BJ (cell line): ENCODE measurements at regions not wholly inside any gene's neighbourhood (a gene's known extent, or its start where the extent isn't known, plus 50 kb on each side); places are given as distances from the start of the nearest gene placed in this dataset.

Source experiments
- CTCF ChIA-PET: fragments of 350-600 bp; formaldehyde crosslinking; extraction: SDS; loops from one replicate; lab custom pipeline; 2021; ENCODE audit warnings: antibody characterized with exemption, inconsistent platforms; lab: Yijun Ruan, JAX
- POLR2A ChIA-PET: fragments of 300-600 bp; sonication (Branson Sonifier 250); formaldehyde crosslinking; extraction: SDS; loops from one replicate; lab custom pipeline; 2021; ENCODE audit warnings: antibody characterized with exemption; lab: Charles Lee
- DNase-seq: peaks from one replicate; pipeline ENCODE4 v3.0.0-alpha.2; 2011; ENCODE audit warnings: low read depth
- H3K27me3 ChIP-seq: 2 replicates; pipeline ENCODE4 v1.6.0; 2011; ENCODE audit warnings: low read length; ENCODE audit not compliant: control insufficient read depth, insufficient read depth
- H3K36me3 ChIP-seq: 2 replicates; pipeline ENCODE4 v1.5.1; 2011; ENCODE audit warnings: low read length; ENCODE audit not compliant: control insufficient read depth, insufficient read depth
- H3K4me3 ChIP-seq: 2 replicates; pipeline ENCODE4 v1.5.1; 2011; ENCODE audit warnings: low read depth, mild to moderate bottlenecking, control low read depth, low read length
- CTCF ChIP-seq: IDR thresholded peaks from 2 replicates; pipeline ENCODE4 v1.5.1; 2011; ENCODE audit warnings: low read depth, mild to moderate bottlenecking, control low read depth, inconsistent platforms, low read length, moderate library complexity; ENCODE audit not compliant: insufficient read depth

DNA sequence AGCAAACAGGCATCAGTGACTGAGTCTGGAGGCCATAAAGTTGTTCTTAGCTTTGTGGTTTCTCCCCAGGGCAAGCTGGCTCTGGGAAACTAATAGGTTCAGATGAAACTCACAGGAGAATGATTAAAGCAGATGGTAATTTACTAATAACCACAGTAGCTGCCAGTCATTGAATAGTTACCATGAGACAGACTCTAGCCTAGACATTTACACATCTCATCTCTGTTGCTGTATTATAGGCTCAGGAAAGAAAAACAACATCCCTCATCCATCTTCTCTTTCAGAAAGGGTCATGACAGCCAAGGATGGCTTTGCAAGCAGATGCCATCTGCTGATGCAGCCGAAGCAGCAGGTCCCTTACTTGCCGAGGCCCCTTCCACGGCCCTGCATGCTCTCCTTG, 314.0 kb upstream of the ID2 start:
- DNase-seq, result no peak
- H3K27me3 ChIP-seq, result no peaks in the 10 kb centered on the region
- no peak overlapping the region for H3K4me3 ChIP-seq
- ChIA-PET CTCF (interaction anchor here (0.7 to 1.2 kb wide), 2 partner anchors 12 to 16 kb away, joined by 3 read pairs; no protein-coding TSS in a partner anchor), POLR2A (no interaction called here)
- no peaks in the 10 kb centered on the region for H3K36me3 ChIP-seq
- no peak for TF ChIP-seq CTCF

- TF ChIP-seq CTCF, result no peak
- H3K4me3 ChIP-seq, result no peak overlapping the region
- ChIA-PET POLR2A (no interaction called here), CTCF (interaction anchor here (1.2 kb wide), 1 partner anchor 12 kb away, joined by 3 read pairs; no protein-coding TSS in a partner anchor)
- DNase-seq, result no peak
- H3K27me3 ChIP-seq, result no peaks in the 10 kb centered on the region
- no peaks in the 10 kb centered on the region for H3K36me3 ChIP-seq
Measured at GRCh38 chr2:8368463-8368862, 313.4 kb upstream of the ID2 start.

DNA sequence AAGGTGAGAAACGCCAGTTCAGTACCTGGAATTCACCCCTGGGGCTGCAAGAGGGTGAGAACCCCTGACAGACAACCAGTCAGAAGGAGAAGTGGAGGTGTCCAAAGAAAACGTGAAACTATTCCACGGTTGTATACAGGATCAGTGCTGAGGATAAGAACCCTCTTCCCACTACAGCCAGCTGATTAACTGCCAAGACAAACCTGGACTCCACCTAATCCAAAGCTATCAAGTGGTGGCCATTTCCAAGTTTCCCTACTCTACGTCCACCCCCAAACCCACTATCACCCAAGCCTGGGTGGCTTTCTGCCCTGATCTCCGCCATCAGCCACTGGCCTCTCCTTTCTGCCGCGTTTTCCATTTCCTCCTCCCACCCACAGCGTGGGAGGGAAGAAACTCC, 312.3 kb upstream of the ID2 start:
- ChIA-PET CTCF (no interaction called here), POLR2A (no interaction called here)
- Histone ChIP-seq H3K36me3 (no peaks in the 10 kb centered on the region), H3K27me3 (no peaks in the 10 kb centered on the region), H3K4me3 (no peak overlapping the region)
- TF ChIP-seq CTCF, result no peak
- DNase-seq, result no peak

DNA sequence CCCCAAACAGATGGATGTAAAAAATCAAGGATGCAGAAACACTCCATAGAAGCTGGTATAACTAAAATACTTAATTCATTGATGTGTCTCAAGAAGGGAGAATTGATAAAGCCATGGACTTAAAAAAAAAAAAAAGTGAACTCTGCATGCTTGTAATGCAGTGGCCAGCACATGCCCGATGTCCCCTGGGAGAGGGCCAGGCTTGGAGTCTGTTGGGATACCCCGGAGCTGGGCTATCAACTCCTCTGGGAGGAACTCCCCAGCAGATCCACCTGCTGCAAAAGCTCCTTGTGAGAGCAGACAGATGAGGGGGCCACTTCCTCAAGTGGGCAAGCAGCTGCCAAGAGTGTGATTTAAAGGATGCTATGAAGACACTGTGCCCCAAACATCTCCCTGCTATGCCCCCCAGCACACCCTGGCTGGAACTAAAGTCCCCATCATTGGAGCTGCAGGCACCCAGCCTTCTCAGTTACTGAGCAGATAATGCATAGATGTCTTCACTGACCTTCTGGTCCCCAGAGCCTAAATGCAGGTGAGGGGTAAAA, 311.5 kb upstream of the ID2 start:
- ChIA-PET POLR2A (no interaction called here), CTCF (no interaction called here)
- no peaks in the 10 kb centered on the region for H3K36me3 ChIP-seq
- no peak for DNase-seq
- no peak overlapping the region for H3K4me3 ChIP-seq
- no peaks in the 10 kb centered on the region for H3K27me3 ChIP-seq
- no peak for TF ChIP-seq CTCF

DNA sequence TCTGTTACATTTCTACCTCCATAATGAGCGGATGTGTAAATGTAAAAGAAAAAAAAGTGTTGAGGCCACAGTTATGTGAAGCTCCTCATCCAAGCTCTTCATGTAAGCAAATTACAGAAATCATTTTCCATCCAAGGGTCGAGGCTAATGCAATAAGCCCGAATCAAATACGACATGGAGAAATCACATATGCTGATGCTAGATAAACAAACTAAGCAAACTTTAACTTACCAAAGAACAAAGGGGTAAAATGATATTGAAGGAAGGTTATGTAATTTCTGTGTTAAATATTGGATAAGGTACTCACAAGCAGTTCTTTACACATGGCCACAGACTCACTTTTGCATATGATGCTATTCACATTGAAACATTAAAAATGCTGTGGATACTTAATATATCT, 310.2 kb upstream of the ID2 start:
- TF ChIP-seq CTCF, result no peak
- POLR2A ChIA-PET, result no interaction called here
- CTCF ChIA-PET, result no interaction called here
- no peak overlapping the region for H3K4me3 ChIP-seq
- no peak for DNase-seq
- no peaks in the 10 kb centered on the region for H3K36me3 ChIP-seq
- H3K27me3 ChIP-seq, result no peaks in the 10 kb centered on the region
